GM06990 (cell line): ENCODE measurements at regions not wholly inside any gene's neighbourhood (a gene's known extent, or its start where the extent isn't known, plus 50 kb on each side); places are given as distances from the start of the nearest gene placed in this dataset.

Experiments used
- DNase-seq: peaks from one replicate; pipeline ENCODE4 v3.0.0-alpha.2; 2011; ENCODE audit not compliant: insufficient read length; ENCODE audit errors: extremely low read depth
- H3K27me3 ChIP-seq: replicated peaks from 2 replicates; pipeline ENCODE4 v1.6.0; 2011; ENCODE audit warnings: low read length; ENCODE audit not compliant: control insufficient read depth, insufficient read depth
- H3K36me3 ChIP-seq: 2 replicates; pipeline ENCODE4 v1.5.1; 2011; ENCODE audit warnings: low read length; ENCODE audit not compliant: control insufficient read depth, insufficient read depth
- H3K4me3 ChIP-seq: replicated peaks from 2 replicates; pipeline ENCODE4 v1.5.1; 2011; ENCODE audit warnings: low read depth, mild to moderate bottlenecking, control low read depth, low read length
- CTCF ChIP-seq: IDR thresholded peaks from 2 replicates; pipeline ENCODE4 v1.5.1; 2011; ENCODE audit warnings: low read length, control low read depth, mild to moderate bottlenecking, inconsistent platforms; ENCODE audit not compliant: insufficient read depth, poor library complexity, severe bottlenecking

- DNase-seq: no peak
- TF ChIP-seq CTCF: no peak
- Histone ChIP-seq H3K36me3 (no peaks in the 10 kb centered on the region), H3K4me3 (no peak overlapping the region), H3K27me3 (no peaks in the 10 kb centered on the region)
Observed at GRCh38 chr14:48390346-48390745, 714.9 kb upstream of the MDGA2 start.

- no peaks in the 10 kb centered on the region for H3K36me3 ChIP-seq
- no peaks in the 10 kb centered on the region for H3K27me3 ChIP-seq
- TF ChIP-seq CTCF: no peak
- no peak overlapping the region for H3K4me3 ChIP-seq
- DNase-seq: no peak
Observed at GRCh38 chr14:48384821-48385220, 709.4 kb upstream of the MDGA2 start.

- DNase-seq: no peak
Observed at GRCh38 chr14:48382961-48383360, 707.6 kb upstream of the MDGA2 start.

GRCh38 chr14:48378541-48378940 lies 703.1 kb upstream of the MDGA2 start:
- Histone ChIP-seq H3K27me3 (no peaks in the 10 kb centered on the region), H3K36me3 (no peaks in the 10 kb centered on the region), H3K4me3 (no peak overlapping the region)
- DNase-seq: no peak
- no peak for TF ChIP-seq CTCF

More at GRCh38 chr14:48382961-48383360, 707.6 kb upstream of the MDGA2 start:
- H3K27me3 ChIP-seq: no peaks in the 10 kb centered on the region
- TF ChIP-seq CTCF: no peak
- no peak overlapping the region for H3K4me3 ChIP-seq
- H3K36me3 ChIP-seq: no peaks in the 10 kb centered on the region

- H3K4me3 ChIP-seq: no peak overlapping the region
- no peaks in the 10 kb centered on the region for H3K36me3 ChIP-seq
- no peaks in the 10 kb centered on the region for H3K27me3 ChIP-seq
- no peak for DNase-seq
- no peak for TF ChIP-seq CTCF
Observed at GRCh38 chr14:48373981-48374380, 698.6 kb upstream of the MDGA2 start.

- no peak for DNase-seq
- TF ChIP-seq CTCF: no peak
- H3K27me3 ChIP-seq: no peaks in the 10 kb centered on the region
- H3K36me3 ChIP-seq: no peaks in the 10 kb centered on the region
- H3K4me3 ChIP-seq: no peak overlapping the region
Observed at GRCh38 chr14:48350971-48351370, 675.6 kb upstream of the MDGA2 start.
